HG02981 (cell line): ENCODE measurements at regions not wholly inside any gene's neighbourhood (a gene's known extent, or its start where the extent isn't known, plus 50 kb on each side); places are given as distances from the start of the nearest gene placed in this dataset.
"Not testable (repeated sequence)": the region's sequence is repeated elsewhere in the genome, so short reads cannot be mapped to it uniquely, and the experiment has no call there.

Source experiments
- ATAC-seq: cut with Tn5 transposase; IDR thresholded peaks from one replicate; pipeline ENCODE4 v1.9.1; 2021; ENCODE audit warnings: mild to moderate bottlenecking, moderate library complexity; ENCODE audit not compliant: unreplicated experiment

- ATAC-seq = no peak
These were observed 101.1 kb downstream of the PRKAB2 start for GRCh38 chr1:147071142-147071541.

- ATAC-seq = no peak
These were observed 109.3 kb downstream of the PRKAB2 start for GRCh38 chr1:147062956-147063355.

- ATAC-seq = not testable (repeated sequence)
These were observed 110.4 kb downstream of the PRKAB2 start for GRCh38 chr1:147061880-147062279.

- no peak for ATAC-seq
These were observed 115.1 kb downstream of the NBPF12 start for GRCh38 chr1:147053269-147053668.

- ATAC-seq = no peak
These were observed 114.6 kb downstream of the NBPF12 start for GRCh38 chr1:147052677-147053076.

- no peak for ATAC-seq
These were observed 114.0 kb downstream of the NBPF12 start for GRCh38 chr1:147052143-147052542.

- no peak for ATAC-seq
These were observed 113.0 kb downstream of the NBPF12 start for GRCh38 chr1:147051136-147051535.

GRCh38 chr1:147050654-147051053 is 112.5 kb downstream of the NBPF12 start:
- no peak for ATAC-seq

- ATAC-seq = peak; percentile 62
These were observed 108.8 kb downstream of the NBPF12 start for GRCh38 chr1:147046863-147047394.

GRCh38 chr1:147046189-147046862 is 108.2 kb downstream of the NBPF12 start:
- ATAC-seq = peak; percentile 48
